Ishikawa (cell line): ENCODE measurements at regions not wholly inside any gene's neighbourhood (a gene's known extent, or its start where the extent isn't known, plus 50 kb on each side); places are given as distances from the start of the nearest gene placed in this dataset.

Experiments used
- CEBPB ChIP-seq: IDR thresholded peaks from 2 replicates; pipeline ENCODE4 v1.6.1; 2012
- EGR1 ChIP-seq: IDR thresholded peaks from 2 replicates; pipeline ENCODE4 v1.6.1; 2012
- EP300 ChIP-seq: IDR thresholded peaks from 2 replicates; pipeline ENCODE4 v1.6.1; 2012; ENCODE audit warnings: borderline replicate concordance
- FOXM1 ChIP-seq: IDR thresholded peaks from 2 replicates; pipeline ENCODE4 v1.6.1; 2012; ENCODE audit warnings: low read depth, borderline replicate concordance
- MAX ChIP-seq: IDR thresholded peaks from 2 replicates; pipeline ENCODE4 v1.6.1; 2012
- NFIC ChIP-seq: IDR thresholded peaks from 2 replicates; pipeline ENCODE4 v1.6.1; 2012
- RAD21 ChIP-seq: IDR thresholded peaks from 2 replicates; pipeline ENCODE4 v1.6.1; 2012; ENCODE audit warnings: low read depth
- REST ChIP-seq: IDR thresholded peaks from 2 replicates; pipeline ENCODE4 v1.6.1; 2012; ENCODE audit warnings: low read depth, mild to moderate bottlenecking
- TAF1 ChIP-seq: IDR thresholded peaks from 2 replicates; pipeline ENCODE4 v1.6.1; 2012; ENCODE audit warnings: low read depth, mild to moderate bottlenecking
- TCF12 ChIP-seq: IDR thresholded peaks from 2 replicates; pipeline ENCODE4 v1.6.1; 2012; ENCODE audit warnings: low read depth
- USF1 ChIP-seq: IDR thresholded peaks from 2 replicates; pipeline ENCODE4 v1.6.1; 2012
- YY1 ChIP-seq: IDR thresholded peaks from 2 replicates; pipeline ENCODE4 v1.6.1; 2012; ENCODE audit warnings: low read depth

GRCh38 chr2:67888351-67889005 lies 174.3 kb downstream of the C1D start:
- TF ChIP-seq CEBPB, result no peak
- TF ChIP-seq YY1, result no peak
- no peak for TF ChIP-seq EP300
- TF ChIP-seq REST, result no peak
- TF ChIP-seq TAF1, result no peak
- TF ChIP-seq MAX, result no peak
- no peak for TF ChIP-seq RAD21
- TF ChIP-seq EGR1, result no peak
- TF ChIP-seq USF1, result no peak
- TF ChIP-seq FOXM1, result no peak
- no peak for TF ChIP-seq NFIC
- TF ChIP-seq TCF12, result no peak
